HG03439 (cell line): ENCODE measurements at regions not wholly inside any gene's neighbourhood (a gene's known extent, or its start where the extent isn't known, plus 50 kb on each side); places are given as distances from the start of the nearest gene placed in this dataset.
A peak's percentile ranks its signal among the peaks of the same experiment; 100 is the strongest.

ENCODE experiments used
- ATAC-seq: cut with Tn5 transposase; IDR thresholded peaks from one replicate; pipeline ENCODE4 v1.9.1; 2021; ENCODE audit warnings: mild to moderate bottlenecking, moderate library complexity; ENCODE audit not compliant: unreplicated experiment

DNA sequence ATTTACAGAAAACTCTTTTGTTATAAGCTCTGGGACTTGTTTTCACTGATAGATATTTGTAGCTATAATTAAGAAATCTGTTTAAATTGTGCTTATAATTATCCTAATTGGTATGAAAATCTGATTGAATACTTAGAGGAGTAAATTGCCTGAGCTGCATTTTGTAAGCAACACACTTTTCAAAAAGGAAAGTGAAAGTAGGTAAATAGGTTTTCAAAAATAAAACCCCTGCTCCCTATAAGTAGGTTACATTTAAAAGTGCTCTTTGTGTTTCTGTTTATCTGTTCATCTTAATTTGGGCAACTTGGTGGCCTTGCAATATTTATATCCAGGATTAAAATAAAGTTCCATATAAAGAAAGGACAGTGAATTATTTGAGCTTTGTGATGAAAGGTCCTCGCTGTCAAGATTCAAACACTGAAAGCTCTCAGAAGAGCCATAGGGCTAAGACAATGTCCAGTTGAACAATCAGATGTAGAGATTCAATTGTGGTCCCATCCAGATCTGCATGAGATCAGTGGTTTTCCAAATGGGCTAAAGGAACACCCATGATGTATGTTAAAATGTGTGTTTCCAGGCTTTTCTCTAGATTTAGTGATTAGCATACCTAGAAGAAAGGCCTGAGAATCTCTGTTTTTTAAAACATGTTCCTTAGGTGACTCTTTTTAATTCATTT lies 371.6 kb downstream of the RPRM start:
- ATAC-seq = peak; percentile 70

DNA sequence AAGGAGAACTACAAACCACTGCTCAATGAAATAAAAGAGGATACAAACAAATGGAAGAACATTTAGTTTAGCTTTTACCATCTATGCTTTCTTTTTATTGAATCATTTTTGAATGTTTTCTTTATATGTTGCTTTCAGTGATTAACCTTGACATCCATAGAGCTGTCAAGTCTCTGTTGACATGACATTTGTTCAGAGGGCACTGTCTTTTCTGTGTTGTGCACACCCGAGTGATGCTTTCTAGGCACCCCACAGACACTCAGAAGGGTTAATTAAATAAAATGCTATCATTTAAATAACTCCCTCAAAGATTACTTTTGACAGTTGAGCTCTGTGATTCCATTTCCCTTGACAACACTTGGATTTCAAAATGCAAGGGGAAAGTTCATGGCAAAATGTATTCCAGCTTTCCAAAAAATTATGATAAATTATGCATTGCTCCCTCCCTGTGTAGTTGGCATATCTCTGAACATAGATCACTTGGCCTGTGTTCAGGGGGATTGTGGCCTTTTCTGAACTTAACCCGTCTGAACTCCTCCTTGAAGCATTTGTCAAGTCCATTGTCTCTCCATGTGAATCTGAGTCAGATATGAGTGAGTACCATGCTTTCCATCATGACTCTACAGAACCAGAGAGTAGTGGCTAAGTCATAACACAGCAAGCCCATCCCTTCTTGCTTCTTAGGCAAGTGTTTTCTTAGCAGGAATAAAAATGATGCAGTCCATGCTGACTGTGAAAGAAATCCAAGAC lies 372.6 kb downstream of the RPRM start:
- ATAC-seq = no peak

GRCh38 chr2:153101187-153101586 lies 377.4 kb downstream of the RPRM start:
- no peak for ATAC-seq

GRCh38 chr2:153100151-153100550 lies 378.4 kb downstream of the RPRM start:
- ATAC-seq = no peak

GRCh38 chr2:153098073-153098472 lies 379.7 kb downstream of the ARL6IP6 start:
- ATAC-seq = no peak

GRCh38 chr2:153096272-153096671 lies 377.9 kb downstream of the ARL6IP6 start:
- ATAC-seq = no peak

DNA sequence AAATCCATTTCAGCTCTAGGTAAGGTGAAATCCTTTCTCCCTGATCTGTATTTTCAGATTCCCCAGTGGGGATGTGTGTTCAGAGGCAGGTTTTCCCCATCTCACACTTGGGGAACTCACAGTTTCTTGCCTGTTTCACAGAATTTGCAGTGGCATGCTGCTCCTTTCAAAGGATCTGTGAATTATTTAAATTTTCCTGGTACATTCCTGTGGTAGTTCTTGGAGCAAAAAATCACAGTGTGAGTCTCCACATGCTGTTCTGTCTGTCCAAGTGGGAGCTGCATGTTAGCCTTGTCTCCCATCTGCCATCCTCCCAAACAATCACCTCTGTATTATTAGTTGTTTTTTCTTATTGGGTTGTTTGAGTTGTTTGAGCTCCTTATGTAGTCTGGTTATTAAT lies 372.9 kb downstream of the ARL6IP6 start:
- no peak for ATAC-seq

DNA sequence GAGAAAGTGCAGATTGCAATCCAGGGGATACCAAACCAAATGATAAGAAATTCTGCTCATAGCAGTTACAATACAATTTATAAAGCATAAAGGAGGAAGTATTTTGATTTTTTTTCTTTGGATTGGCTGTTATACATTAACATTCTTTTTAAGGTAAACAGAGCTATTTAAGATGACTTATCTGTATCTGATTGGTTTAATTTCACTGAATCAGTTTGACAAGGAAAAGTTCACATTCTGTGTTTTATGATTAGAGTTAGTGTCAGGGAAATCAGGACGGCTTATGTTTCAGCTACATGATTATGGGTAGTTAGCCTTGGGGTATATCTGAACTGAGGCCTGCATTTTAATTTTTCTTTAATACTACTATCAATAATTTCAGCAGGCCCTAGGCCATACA lies 360.9 kb downstream of the ARL6IP6 start:
- no peak for ATAC-seq

GRCh38 chr2:153077311-153077710 lies 358.9 kb downstream of the ARL6IP6 start:
- no peak for ATAC-seq

DNA sequence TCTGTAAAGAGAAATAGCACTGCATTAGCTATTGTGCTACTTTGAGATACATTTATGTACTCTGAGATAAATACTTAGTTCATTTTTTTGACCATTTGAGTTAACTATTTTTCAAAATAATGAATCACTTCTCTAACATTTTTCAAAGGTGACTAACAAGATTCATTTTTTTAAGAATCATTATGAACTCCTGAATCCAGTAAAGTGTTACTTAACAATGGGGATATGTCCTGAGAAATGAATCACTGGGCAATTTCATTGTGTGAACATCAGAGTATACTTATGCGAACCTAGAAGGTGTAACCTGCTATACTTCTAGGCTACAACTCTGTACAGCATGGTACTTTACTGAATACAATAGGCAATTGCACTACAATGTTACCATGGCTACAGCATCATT lies 355.8 kb downstream of the ARL6IP6 start:
- no peak for ATAC-seq

DNA sequence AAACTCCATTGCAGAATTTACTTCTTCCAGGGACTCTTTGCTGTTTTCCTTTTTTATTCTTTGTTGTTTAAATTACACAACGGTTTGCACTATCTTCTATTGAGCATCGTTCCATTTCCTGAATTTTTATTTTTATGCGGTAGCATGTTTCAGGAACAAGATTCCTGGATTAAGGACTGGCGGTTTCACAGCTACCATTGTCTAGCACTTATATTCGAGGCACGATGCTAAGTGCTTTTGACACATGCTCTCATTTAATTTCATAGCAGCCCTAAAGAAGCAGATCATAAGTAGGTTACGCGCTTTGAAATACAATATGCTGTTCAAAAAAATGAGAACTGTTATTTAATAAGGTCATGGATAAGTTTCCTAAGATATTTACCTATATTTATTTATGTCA lies 354.4 kb downstream of the ARL6IP6 start:
- no peak for ATAC-seq

GRCh38 chr2:153072077-153072476 lies 353.7 kb downstream of the ARL6IP6 start:
- ATAC-seq = no peak

DNA sequence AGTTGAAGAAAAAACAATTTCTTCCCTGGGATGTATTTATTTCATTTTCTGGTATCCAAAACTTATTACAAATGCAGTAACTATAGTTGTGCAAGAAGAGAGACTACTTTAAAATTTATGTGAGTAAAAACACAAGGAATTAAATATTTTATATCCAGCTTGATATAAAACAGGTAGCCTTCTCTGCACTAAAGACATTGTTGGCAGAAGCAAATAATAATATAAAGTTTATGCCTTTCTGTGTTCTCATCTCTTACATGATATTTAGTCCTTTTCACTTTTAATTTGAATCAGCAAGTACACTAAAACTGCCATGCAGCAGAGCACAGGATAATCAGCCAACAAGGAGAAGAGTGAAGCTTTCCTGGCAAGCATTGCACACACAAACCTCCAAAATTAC lies 352.7 kb downstream of the ARL6IP6 start:
- no peak for ATAC-seq

GRCh38 chr2:153068915-153069314 lies 350.5 kb downstream of the ARL6IP6 start:
- ATAC-seq = no peak

- ATAC-seq = no peak
These were observed 349.6 kb downstream of the ARL6IP6 start for GRCh38 chr2:153068052-153068451.

DNA sequence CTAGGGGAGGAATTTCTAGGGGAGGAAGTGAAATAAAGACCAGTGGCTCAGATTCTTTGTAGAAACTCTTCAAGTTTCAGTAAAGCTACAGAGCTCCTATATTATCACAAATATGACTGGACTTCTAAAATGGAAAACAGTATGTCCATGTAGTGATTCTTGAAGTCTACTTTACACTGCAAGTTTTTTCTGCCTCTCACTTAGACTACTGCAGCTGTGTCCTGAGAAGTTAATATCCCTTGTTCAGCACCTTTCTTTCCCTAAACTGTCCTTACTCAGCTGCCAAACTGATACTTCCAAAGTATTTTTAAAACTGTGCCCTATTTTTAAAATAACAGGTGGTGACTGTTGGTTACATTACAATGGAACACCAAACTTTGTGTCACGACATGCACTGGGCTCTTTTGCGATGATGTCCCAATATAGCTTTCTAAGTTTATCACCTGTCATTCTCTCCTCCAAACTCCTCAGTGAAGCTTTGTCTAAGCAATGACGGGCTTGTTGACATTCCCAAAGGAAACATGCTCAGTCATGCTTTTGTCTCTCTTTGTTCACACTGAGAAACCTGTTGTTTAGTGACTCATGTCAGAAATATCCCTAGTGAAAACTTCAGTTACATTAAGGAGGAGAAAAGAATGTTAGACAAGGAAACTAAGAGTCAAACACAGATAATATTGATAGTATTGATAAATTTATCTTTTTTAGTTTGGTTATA lies 341.1 kb downstream of the ARL6IP6 start:
- no peak for ATAC-seq

DNA sequence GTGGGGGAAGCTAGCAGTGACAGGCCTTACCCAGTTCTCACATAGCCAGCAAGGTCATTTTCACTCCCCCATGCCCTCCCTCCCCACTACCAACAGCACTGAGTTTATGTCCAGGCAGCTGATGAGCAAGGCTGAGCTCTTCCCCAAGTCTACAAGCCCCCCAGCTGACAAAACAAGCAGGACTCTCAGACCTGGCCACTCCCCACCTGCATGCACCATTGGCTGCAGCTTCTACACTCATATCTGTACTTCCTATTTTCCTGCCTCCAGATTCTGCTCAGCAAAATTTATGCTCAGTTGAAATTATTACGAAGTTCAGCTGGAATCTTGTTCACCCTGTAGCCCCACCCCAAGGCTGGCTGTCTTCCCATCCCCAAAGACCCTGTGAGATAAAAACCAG lies 339.3 kb downstream of the ARL6IP6 start:
- no peak for ATAC-seq

DNA sequence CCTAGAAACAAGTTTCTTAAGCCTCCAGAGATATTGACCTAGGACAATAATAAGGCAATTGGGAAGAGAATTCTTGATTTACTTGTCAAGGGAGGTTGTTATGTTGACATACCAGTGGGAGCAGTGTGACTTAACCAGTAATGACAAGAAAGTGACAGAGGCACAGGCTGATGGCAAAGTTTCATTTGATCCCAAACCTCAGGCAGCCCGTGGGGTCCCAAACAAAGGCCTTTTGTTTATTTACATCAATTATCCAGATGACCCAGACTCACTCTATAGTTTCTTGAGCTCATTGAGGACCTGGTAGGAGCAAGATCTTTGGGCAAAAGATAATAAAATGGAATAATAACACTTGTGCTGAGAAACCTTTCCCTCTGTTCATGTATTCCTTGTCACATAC lies 336.8 kb downstream of the ARL6IP6 start:
- ATAC-seq = no peak

GRCh38 chr2:153052807-153053559 lies 334.6 kb downstream of the ARL6IP6 start:
- no peak for ATAC-seq

DNA sequence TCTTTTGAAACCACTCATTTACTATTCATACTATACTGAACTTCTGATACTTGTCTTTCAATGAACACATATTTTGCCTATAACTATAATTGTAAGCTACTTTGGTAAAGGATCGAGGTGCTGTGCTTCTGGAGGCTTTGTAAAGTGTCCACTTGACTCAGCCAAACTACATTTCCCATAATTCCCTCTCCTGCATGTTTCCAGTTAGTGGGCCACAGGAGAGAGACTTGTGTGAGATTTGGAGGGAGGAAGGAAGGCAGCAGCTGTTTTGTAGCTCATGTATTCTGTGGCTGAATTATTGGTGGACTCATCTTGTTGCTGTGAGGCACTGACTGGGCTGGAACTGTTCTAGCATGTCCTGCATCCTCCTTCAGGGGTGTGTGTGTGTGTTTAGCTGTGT lies 328.8 kb downstream of the ARL6IP6 start:
- ATAC-seq = no peak

DNA sequence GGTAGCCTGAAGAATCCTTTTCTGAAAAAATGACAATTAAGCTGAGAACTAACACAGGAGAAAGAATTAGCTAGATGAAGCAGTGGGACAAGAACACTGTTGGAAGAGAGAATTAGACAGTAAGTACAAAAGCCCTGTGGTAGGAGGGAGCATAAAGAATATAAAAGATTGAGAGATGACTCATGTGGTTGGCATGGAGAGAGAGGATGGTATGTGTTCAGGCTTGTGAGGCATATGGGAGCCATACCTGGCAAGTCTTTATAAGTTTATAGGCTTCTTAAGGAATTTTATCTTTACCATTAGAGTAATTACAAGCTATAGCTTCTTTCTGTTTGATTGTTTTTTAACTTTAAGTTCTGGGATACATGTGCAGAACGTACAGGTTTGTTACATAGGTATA lies 325.0 kb downstream of the ARL6IP6 start:
- no peak for ATAC-seq
